ENCODE measurements at regions not wholly inside any gene's neighbourhood (a gene's known extent, or its start where the extent isn't known, plus 50 kb on each side); places are given as distances from the start of the nearest gene placed in this dataset.
"Not testable (repeated sequence)": the region's sequence is repeated elsewhere in the genome, so short reads cannot be mapped to it uniquely, and the experiment has no call there.

DNA sequence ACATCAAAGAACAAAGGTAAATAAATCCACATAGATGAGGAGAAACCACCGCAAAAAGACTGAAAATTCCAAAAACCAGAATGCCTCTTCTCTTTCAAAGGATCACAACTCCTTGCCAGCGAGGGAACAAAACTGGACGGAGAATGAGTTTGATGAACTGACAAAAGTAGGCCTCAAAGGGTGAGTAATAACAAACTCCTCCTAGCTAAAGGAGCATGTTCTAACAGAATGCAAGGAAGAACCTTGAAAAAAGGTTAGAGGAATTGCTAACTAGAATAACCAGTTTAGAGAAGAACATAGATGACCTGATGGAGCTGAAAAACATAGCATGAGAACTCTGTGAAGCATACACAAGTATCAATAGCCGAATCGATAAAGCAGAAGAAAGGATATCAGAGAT lies 122.2 kb upstream of the RAPGEF2 start:
- TF ChIP-seq POLR2A (IDR thresholded peaks at IDR 0.05; ENCODE audit: low read length); GATA1 (IDR thresholded peaks at IDR 0.05; ENCODE audit: low read depth, low read length): not testable (repeated sequence)
